ENCODE measurements at regions not wholly inside any gene's neighbourhood (a gene's known extent, or its start where the extent isn't known, plus 50 kb on each side); places are given as distances from the start of the nearest gene placed in this dataset.

- DNase-seq (ENCODE audit: low read depth): no peak
- in situ Hi-C loops (cut with HindIII; ENCODE audit: low pct_unique_long_range_greater_than_20kb, low sequenced_read_pairs): no loop called here
Observed at GRCh38 chr2:16119741-16120140, 179.4 kb downstream of the MYCN start.

GRCh38 chr2:16118611-16119590 is 178.6 kb downstream of the MYCN start:
- in situ Hi-C loops (cut with HindIII; ENCODE audit: low pct_unique_long_range_greater_than_20kb, low sequenced_read_pairs): no loop called here

GRCh38 chr2:16117791-16118610 is 177.7 kb downstream of the MYCN start:
- no peak for DNase-seq (ENCODE audit: low read depth)
- in situ Hi-C loops (cut with HindIII; ENCODE audit: low pct_unique_long_range_greater_than_20kb, low sequenced_read_pairs): no loop called here

More at GRCh38 chr2:16118611-16119590, 178.6 kb downstream of the MYCN start:
- DNase-seq (ENCODE audit: low read depth): no peak

- no peak for DNase-seq (ENCODE audit: low read depth)
- in situ Hi-C loops (cut with HindIII; ENCODE audit: low pct_unique_long_range_greater_than_20kb, low sequenced_read_pairs): no loop called here
Observed at GRCh38 chr2:16117021-16117700, 176.8 kb downstream of the MYCN start.

GRCh38 chr2:16115881-16116830 is 175.8 kb downstream of the MYCN start:
- in situ Hi-C loops (cut with HindIII; ENCODE audit: low pct_unique_long_range_greater_than_20kb, low sequenced_read_pairs): no loop called here
- no peak for DNase-seq (ENCODE audit: low read depth)

GRCh38 chr2:16115291-16115690 is 174.9 kb downstream of the MYCN start:
- in situ Hi-C loops (cut with HindIII; ENCODE audit: low pct_unique_long_range_greater_than_20kb, low sequenced_read_pairs): no loop called here
- DNase-seq (ENCODE audit: low read depth): no peak

- DNase-seq (ENCODE audit: low read depth): no peak
- in situ Hi-C loops (cut with HindIII; ENCODE audit: low pct_unique_long_range_greater_than_20kb, low sequenced_read_pairs): no loop called here
Observed at GRCh38 chr2:16114836-16115235, 174.5 kb downstream of the MYCN start.

GRCh38 chr2:16114070-16114469 is 173.7 kb downstream of the MYCN start:
- in situ Hi-C loops (cut with HindIII; ENCODE audit: low pct_unique_long_range_greater_than_20kb, low sequenced_read_pairs): no loop called here
- no peak for DNase-seq (ENCODE audit: low read depth)

- DNase-seq (ENCODE audit: low read depth): no peak
- in situ Hi-C loops (cut with HindIII; ENCODE audit: low pct_unique_long_range_greater_than_20kb, low sequenced_read_pairs): no loop called here
Observed at GRCh38 chr2:16113568-16113967, 173.2 kb downstream of the MYCN start.

GRCh38 chr2:16112972-16113560 is 172.7 kb downstream of the MYCN start:
- in situ Hi-C loops (cut with HindIII; ENCODE audit: low pct_unique_long_range_greater_than_20kb, low sequenced_read_pairs): no loop called here
- DNase-seq (ENCODE audit: low read depth): no peak

- DNase-seq (ENCODE audit: low read depth): no peak
- in situ Hi-C loops (cut with HindIII; ENCODE audit: low pct_unique_long_range_greater_than_20kb, low sequenced_read_pairs): no loop called here
Observed at GRCh38 chr2:16112251-16112971, 172.1 kb downstream of the MYCN start.

GRCh38 chr2:16111838-16112210 is 171.5 kb downstream of the MYCN start:
- no peak for DNase-seq (ENCODE audit: low read depth)
- in situ Hi-C loops (cut with HindIII; ENCODE audit: low pct_unique_long_range_greater_than_20kb, low sequenced_read_pairs): no loop called here

- no peak for DNase-seq (ENCODE audit: low read depth)
- in situ Hi-C loops (cut with HindIII; ENCODE audit: low pct_unique_long_range_greater_than_20kb, low sequenced_read_pairs): no loop called here
Observed at GRCh38 chr2:16109821-16110310, 169.5 kb downstream of the MYCN start.

GRCh38 chr2:16109368-16109820 is 169.0 kb downstream of the MYCN start:
- no peak for DNase-seq (ENCODE audit: low read depth)
- in situ Hi-C loops (cut with HindIII; ENCODE audit: low pct_unique_long_range_greater_than_20kb, low sequenced_read_pairs): no loop called here

- in situ Hi-C loops (cut with HindIII; ENCODE audit: low pct_unique_long_range_greater_than_20kb, low sequenced_read_pairs): no loop called here
- no peak for DNase-seq (ENCODE audit: low read depth)
Observed at GRCh38 chr2:16107246-16107645, 166.9 kb downstream of the MYCN start.

GRCh38 chr2:16106619-16107018 is 166.3 kb downstream of the MYCN start:
- in situ Hi-C loops (cut with HindIII; ENCODE audit: low pct_unique_long_range_greater_than_20kb, low sequenced_read_pairs): no loop called here
- no peak for DNase-seq (ENCODE audit: low read depth)
